ENCODE measurements at regions not wholly inside any gene's neighbourhood (a gene's known extent, or its start where the extent isn't known, plus 50 kb on each side); places are given as distances from the start of the nearest gene placed in this dataset.

DNA sequence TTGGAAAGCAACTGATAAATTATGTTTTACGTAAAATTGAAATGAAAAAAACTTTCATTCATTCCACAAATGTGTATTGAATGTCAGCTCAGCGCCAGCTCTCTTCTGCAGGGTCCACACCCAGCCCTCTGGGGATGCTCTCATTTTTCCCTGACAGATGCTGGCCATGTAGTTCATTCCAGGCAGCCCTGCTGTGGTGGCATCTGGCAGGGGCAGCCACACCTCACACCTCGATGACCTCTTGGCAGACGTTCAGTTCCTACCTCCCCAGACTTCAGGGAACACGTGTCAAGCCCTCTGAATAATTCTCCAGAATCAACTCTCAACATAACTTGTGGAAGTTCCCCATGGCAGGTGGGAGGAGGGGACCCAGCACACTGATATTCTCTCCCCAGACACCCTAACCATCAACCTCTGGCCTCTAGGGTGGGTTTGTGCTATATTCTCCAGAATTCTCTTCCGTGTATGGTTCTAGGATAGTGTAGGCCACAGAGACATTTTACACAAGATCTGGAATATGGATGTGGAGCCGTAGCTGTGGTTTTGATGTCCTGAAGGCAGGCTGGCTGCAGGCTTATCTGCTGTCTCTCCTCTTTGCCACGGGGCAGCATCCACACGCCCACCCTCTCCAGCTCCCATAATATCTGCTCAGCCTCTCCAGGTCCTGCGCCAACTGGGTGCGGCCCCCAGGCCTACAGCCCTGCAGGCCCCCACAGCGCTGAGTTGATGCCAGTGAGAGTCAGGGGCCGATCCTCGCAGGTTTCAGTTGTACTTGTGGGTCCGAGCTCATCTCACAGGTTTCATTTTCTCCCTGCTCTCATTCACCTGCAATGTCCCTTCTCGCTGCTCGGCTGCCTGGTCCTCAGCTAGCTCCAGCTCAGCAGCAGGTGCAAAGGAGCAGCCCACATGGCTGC lies 175.8 kb upstream of the ARID1B start:
- TF ChIP-seq, protein P1, sequence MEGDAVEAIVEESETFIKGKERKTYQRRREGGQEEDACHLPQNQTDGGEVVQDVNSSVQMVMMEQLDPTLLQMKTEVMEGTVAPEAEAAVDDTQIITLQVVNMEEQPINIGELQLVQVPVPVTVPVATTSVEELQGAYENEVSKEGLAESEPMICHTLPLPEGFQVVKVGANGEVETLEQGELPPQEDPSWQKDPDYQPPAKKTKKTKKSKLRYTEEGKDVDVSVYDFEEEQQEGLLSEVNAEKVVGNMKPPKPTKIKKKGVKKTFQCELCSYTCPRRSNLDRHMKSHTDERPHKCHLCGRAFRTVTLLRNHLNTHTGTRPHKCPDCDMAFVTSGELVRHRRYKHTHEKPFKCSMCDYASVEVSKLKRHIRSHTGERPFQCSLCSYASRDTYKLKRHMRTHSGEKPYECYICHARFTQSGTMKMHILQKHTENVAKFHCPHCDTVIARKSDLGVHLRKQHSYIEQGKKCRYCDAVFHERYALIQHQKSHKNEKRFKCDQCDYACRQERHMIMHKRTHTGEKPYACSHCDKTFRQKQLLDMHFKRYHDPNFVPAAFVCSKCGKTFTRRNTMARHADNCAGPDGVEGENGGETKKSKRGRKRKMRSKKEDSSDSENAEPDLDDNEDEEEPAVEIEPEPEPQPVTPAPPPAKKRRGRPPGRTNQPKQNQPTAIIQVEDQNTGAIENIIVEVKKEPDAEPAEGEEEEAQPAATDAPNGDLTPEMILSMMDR (IDR thresholded peaks at IDR 0.05), result no peak
- no peak for TF ChIP-seq POLR2A (IDR thresholded peaks at IDR 0.05)
